Right lobe of liver (tissue), 6 donors: ENCODE measurements at regions not wholly inside any gene's neighbourhood (a gene's known extent, or its start where the extent isn't known, plus 50 kb on each side); places are given as distances from the start of the nearest gene placed in this dataset.
"Not testable (repeated sequence)": the region's sequence is repeated elsewhere in the genome, so short reads cannot be mapped to it uniquely, and the experiment has no call there.

Experiments
- ATAC-seq, 4 donors: fragments of 200-7000 bp; cut with Tn5 transposase; one replicate each; pipeline ENCODE4 v1.9.1; 2020; ENCODE audit warnings: mild to moderate bottlenecking in 4 of 4, moderate library complexity in 4 of 4
- DNase-seq, 3 donors: peaks; one replicate each; pipeline ENCODE4 v3.0.0-alpha.2; 2020
- H3K27ac ChIP-seq, 3 donors: fragments of 200-600 bp; one replicate each; pipeline ENCODE4 v1.8.0; 2022
- H3K27me3 ChIP-seq, 2 donors: fragments of 200-600 bp; one replicate each; pipeline ENCODE4 v1.8.0; 2022
- H3K36me3 ChIP-seq, 4 donors: fragments of 200-600 bp; sonication (generic) in 1 of 4; one replicate each; pipeline versions ENCODE4 v1.5.1 to v1.8.0; 2017 to 2022; ENCODE audit warnings: control low read depth in 1 of 4
- H3K4me1 ChIP-seq, 4 donors: fragments of 200-600 bp; sonication (generic) in 1 of 4; one replicate each; pipeline versions ENCODE4 v1.5.1 to v1.8.0; 2017 to 2022; ENCODE audit warnings: control low read depth in 1 of 4
- H3K4me3 ChIP-seq, 3 donors: fragments of 200-600 bp; one replicate each; pipeline ENCODE4 v1.8.0; 2022
- H3K9me3 ChIP-seq, 4 donors: fragments of 200-600 bp; sonication (generic) in 1 of 4; one replicate each; pipeline versions ENCODE4 v1.5.1 to v1.8.0; 2017 to 2022; ENCODE audit warnings: control low read depth in 1 of 4
- POLR2A ChIP-seq: fragments of 450-650 bp; IDR thresholded peaks from one replicate; pipeline ENCODE4 v1.6.1; 2017; ENCODE audit warnings: antibody characterized with exemption, mild to moderate bottlenecking
- WGBS: methylation state at CpG from one replicate; pipeline ENCODE4 v1.1.6; 2018; ENCODE audit warnings: low coverage, low lambda C conversion rate; ENCODE audit not compliant: insufficient coverage; ENCODE audit errors: missing lambda C conversion rate; 5-methylcytosine and 5-hydroxymethylcytosine counted together
- intact Hi-C, 2 donors: fragments of 100-400 bp; cut with DNase I; formaldehyde crosslinking; loops; one replicate each; pipeline versions ENCODE4 v1.11.2 to v1.14.1; 2022
- TF ChIP-seq, protein P1 (sequence below), 4 donors: fragments of 200-600 bp in 3 of 4; fragments of 450-650 bp in 1 of 4; IDR thresholded peaks; one replicate each; pipeline versions ENCODE4 v1.5.1 to v1.8.0; 2016 to 2022; ENCODE audit warnings: antibody characterized with exemption in 4 of 4, mild to moderate bottlenecking in 2 of 4
- donor health status: DM: no; HTN: yes; CAD: no.
- donor health status: DM: no; HTN: no; CAD: no.
- donor health status: DM: no; HTN: no; CAD: no.
- donor health status: DM: no; HTN: yes; CAD: no.
- donor health status: DM: no; HTN: yes; CAD: no.

DNA sequence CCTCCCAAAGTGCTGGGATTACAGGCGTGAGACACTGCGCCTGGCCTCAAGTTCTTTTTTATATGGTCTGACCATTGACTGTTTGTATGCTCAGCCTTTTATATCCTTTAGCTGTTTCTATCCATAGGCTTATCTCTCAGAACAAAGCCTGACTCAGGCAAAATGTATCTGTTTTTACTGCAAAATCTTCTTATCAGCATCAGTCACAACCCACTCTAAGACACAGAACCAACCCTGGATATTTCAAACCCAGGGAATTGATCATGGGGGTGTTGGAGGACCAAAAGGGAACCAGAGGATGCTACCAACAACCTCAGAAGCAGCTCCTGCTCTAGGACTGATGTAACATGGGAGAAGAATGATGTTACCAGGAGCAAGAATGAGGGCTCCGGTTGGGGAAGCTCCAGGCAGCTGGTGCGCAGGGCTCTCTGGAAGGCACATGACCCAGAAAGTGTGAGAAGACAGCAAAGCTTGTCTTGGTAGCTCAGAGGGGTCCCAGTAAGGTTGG lies 75.3 kb upstream of the NCK2 start:
- no peak for TF ChIP-seq POLR2A
- TF ChIP-seq, protein P1, sequence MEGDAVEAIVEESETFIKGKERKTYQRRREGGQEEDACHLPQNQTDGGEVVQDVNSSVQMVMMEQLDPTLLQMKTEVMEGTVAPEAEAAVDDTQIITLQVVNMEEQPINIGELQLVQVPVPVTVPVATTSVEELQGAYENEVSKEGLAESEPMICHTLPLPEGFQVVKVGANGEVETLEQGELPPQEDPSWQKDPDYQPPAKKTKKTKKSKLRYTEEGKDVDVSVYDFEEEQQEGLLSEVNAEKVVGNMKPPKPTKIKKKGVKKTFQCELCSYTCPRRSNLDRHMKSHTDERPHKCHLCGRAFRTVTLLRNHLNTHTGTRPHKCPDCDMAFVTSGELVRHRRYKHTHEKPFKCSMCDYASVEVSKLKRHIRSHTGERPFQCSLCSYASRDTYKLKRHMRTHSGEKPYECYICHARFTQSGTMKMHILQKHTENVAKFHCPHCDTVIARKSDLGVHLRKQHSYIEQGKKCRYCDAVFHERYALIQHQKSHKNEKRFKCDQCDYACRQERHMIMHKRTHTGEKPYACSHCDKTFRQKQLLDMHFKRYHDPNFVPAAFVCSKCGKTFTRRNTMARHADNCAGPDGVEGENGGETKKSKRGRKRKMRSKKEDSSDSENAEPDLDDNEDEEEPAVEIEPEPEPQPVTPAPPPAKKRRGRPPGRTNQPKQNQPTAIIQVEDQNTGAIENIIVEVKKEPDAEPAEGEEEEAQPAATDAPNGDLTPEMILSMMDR (IDR thresholded peaks at IDR 0.05): no peak
- ATAC-seq: no peak

DNA sequence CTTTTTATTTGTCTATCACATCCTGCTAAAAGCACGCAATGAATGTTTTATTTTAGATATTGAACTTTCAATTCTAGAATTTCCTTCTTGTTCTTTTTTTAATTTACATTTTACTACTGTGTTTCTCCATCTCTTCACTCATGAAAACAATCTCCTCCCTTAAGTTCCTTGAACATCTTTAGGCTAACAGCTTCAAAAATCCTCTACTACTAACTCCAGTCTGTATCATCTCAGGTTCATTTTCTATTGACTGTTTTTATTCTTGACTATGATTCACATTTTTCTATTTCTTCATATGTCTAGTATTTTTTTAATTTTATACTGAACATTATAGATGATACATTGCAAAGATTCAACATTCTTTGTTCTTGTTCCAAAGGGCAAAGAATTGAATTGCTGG lies 79.2 kb upstream of the NCK2 start:
- H3K4me1 ChIP-seq: no peaks in the 10 kb centered on the region
- H3K27ac ChIP-seq: no peak overlapping the region
- WGBS: 84% methylated on average over 1 of the region's 1 CpG
- peaks cover 0 to 4% of the 10 kb centered on the region in 2 donors for H3K27me3 ChIP-seq
- no peak for TF ChIP-seq POLR2A
- TF ChIP-seq, protein P1 (IDR thresholded peaks at IDR 0.05): no peak
- ATAC-seq (no peak), DNase-seq (no peak)
- no peak overlapping the region for H3K4me3 ChIP-seq
- no peaks in the 10 kb centered on the region for H3K36me3 ChIP-seq
- intact Hi-C loops: no loop called here
- H3K9me3 ChIP-seq: no peaks in the 10 kb centered on the region

More for the DNA sequence above, 75.3 kb upstream of the NCK2 start:
- no peaks in the 10 kb centered on the region for H3K4me1 ChIP-seq
- H3K27me3 ChIP-seq: no peaks in the 10 kb centered on the region
- no peak overlapping the region for H3K4me3 ChIP-seq
- H3K36me3 ChIP-seq: no peaks in the 10 kb centered on the region
- H3K9me3 ChIP-seq: no peaks in the 10 kb centered on the region
- DNase-seq: no peak
- WGBS: no CpG with 5 or more reads among the region's 4 CpGs
- no peak overlapping the region for H3K27ac ChIP-seq
- intact Hi-C loops: no loop called here

DNA sequence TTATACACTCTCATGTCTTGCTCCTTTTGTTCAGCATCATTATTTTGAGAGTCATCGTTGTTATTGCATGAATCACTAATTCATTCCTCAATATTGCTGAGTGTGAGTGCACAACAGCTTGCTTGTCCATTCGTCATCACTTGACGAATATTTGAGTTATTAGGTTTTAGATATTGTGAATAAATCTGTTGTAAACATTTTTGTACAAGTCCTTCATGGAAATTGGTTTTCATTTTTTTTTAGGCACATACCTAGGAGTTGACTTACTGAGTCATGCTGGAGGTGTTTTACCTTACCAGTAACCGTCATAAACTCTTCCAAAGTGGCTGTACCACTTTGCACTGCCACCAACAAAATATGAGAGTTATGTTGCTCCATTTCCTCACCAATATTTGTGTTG lies 84.2 kb upstream of the NCK2 start:
- 58% methylated on average over 4 of the region's 4 CpGs for WGBS
- no peak overlapping the region for H3K27ac ChIP-seq

DNA sequence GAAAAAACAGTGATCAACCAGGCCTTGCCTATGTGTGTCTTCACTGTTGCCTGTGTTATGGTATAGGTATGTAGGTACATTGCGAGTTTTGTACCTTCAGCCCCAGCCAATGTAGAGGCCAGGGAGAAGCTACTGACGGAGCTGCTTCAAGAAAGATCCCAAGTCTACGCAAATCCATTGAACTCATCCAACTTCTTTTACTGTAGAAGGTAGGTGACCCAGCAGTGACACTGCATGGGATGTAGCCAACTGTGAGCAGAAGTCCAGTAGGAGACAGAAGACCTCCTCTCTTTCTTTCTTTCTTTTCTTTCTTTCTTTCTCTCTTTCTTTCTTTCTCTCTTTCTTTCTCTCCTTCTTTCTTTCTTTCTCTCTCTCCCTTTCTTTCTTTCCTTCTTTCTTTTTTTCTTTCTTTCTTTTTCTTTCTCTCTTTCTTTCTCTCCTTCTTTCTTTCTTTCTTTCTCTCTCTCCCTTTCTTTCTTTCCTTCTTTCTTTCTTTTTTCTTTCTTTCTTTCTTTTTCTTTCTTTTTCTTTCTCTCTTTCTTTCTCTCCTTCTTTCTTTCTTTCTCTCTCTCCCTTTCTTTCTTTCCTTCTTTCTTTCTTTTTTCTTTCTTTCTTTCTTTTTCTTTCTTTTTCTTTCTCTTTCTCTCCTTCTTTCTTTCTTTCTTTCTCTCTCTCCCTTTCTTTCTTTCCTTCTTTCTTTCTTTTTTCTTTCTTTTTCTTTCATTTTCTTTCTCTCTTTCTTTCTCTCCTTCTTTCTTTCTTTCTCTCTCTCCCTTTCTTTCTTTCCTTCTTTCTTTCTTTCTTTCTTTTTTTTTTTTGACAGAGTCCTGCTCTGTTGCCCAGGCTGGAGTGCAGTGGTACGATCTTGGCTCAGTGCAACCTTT lies 88.7 kb upstream of the NCK2 start:
- intact Hi-C loops, H3K9me3 ChIP-seq, H3K36me3 ChIP-seq, ATAC-seq, H3K27ac ChIP-seq, H3K4me1 ChIP-seq, H3K4me3 ChIP-seq, DNase-seq: not testable (repeated sequence)
- H3K27me3 ChIP-seq: peaks cover 0 to 13% of the 10 kb centered on the region in 2 donors
- 87% methylated on average over 3 of the region's 4 CpGs for WGBS

More for the DNA sequence above, 84.2 kb upstream of the NCK2 start:
- Histone ChIP-seq H3K9me3 (no peaks in the 10 kb centered on the region), H3K4me3 (no peak overlapping the region), H3K4me1 (no peaks in the 10 kb centered on the region), H3K27me3 (peaks cover 4 to 11% of the 10 kb centered on the region in 2 donors), H3K36me3 (no peaks in the 10 kb centered on the region)
- intact Hi-C loops: no loop called here
- ATAC-seq (no peak), DNase-seq (no peak)
- TF ChIP-seq POLR2A: no peak
- TF ChIP-seq, protein P1 (IDR thresholded peaks at IDR 0.05): no peak

DNA sequence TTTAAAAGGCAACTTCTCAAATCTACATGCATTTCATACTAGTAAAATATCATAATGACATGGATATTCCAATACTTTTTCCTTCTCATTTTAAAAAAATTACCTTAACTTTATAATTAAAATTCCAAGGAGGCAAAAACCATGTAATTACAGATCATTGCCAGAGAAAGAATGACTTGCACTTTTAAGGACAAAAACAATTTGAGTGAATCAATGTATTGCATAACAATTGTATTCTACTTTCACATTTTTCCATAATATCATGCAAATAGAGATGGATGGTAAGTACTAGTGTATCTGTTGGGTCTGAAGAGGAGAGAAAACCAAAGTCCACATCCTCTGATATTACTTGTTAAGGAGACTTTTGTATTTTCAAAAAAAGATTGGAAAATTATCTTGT lies 89.5 kb upstream of the NCK2 start:
- Histone ChIP-seq H3K9me3 (no peaks in the 10 kb centered on the region), H3K36me3 (no peaks in the 10 kb centered on the region), H3K27ac (no peak overlapping the region), H3K4me3 (no peak overlapping the region), H3K27me3 (peaks cover 0 to 13% of the 10 kb centered on the region in 2 donors), H3K4me1 (no peaks in the 10 kb centered on the region)
- intact Hi-C loops: no loop called here
- ATAC-seq (no peak), DNase-seq (no peak)
- TF ChIP-seq, protein P1 (IDR thresholded peaks at IDR 0.05): no peak
- no peak for TF ChIP-seq POLR2A
